ENCODE measurements at regions not wholly inside any gene's neighbourhood (a gene's known extent, or its start where the extent isn't known, plus 50 kb on each side); places are given as distances from the start of the nearest gene placed in this dataset.

DNA sequence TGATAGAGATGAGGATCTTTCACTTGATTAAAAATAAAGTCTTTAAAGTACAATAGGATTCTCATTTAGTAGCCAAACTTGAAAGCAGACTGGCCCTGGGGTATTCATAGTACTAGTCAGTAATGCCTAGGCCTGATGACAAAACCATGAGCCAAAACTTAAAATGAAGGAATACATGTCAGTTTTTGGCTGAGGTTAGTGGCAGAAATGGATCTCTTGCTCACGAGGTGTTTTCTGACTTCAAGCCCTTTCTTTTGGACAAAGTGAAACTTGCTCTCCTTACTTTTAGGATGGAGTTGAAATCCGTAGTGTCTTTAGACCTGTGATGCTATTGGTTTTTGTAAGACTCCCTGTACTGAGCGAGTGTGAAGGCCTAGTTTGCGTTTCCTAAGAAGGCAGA is 157.7 kb downstream of the CCNG2 start:
- TF ChIP-seq EP300 (IDR thresholded peaks at IDR 0.05; ENCODE audit: low read depth) (no peak), POLR2A (IDR thresholded peaks at IDR 0.05) (no peak)
- TF ChIP-seq, protein P1, sequence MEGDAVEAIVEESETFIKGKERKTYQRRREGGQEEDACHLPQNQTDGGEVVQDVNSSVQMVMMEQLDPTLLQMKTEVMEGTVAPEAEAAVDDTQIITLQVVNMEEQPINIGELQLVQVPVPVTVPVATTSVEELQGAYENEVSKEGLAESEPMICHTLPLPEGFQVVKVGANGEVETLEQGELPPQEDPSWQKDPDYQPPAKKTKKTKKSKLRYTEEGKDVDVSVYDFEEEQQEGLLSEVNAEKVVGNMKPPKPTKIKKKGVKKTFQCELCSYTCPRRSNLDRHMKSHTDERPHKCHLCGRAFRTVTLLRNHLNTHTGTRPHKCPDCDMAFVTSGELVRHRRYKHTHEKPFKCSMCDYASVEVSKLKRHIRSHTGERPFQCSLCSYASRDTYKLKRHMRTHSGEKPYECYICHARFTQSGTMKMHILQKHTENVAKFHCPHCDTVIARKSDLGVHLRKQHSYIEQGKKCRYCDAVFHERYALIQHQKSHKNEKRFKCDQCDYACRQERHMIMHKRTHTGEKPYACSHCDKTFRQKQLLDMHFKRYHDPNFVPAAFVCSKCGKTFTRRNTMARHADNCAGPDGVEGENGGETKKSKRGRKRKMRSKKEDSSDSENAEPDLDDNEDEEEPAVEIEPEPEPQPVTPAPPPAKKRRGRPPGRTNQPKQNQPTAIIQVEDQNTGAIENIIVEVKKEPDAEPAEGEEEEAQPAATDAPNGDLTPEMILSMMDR (IDR thresholded peaks at IDR 0.05) = no peak
